ENCODE measurements at regions not wholly inside any gene's neighbourhood (a gene's known extent, or its start where the extent isn't known, plus 50 kb on each side); places are given as distances from the start of the nearest gene placed in this dataset.

GRCh38 chr21:18129526-18129925 is 115.1 kb upstream of the CHODL start (continued):
- TF ChIP-seq JUN (IDR thresholded peaks at IDR 0.05; ENCODE audit: borderline replicate concordance, low read depth, low read length) (no peak), JUN (CRISPR knock-in tag; IDR thresholded peaks at IDR 0.05; ENCODE audit: borderline replicate concordance) (no peak), RFX5 (IDR thresholded peaks at IDR 0.05; ENCODE audit: low read depth, low read length) (no peak), DMBX1 (CRISPR knock-in tag; IDR thresholded peaks at IDR 0.05; ENCODE audit: borderline replicate concordance) (no peak), IRF9 (tag; IDR thresholded peaks at IDR 0.05) (no peak), FOXO4 (CRISPR knock-in tag; IDR thresholded peaks at IDR 0.05) (no peak), KLF10 (CRISPR knock-in tag; IDR thresholded peaks at IDR 0.05) (no peak), PKNOX1 (IDR thresholded peaks at IDR 0.05) (no peak), AFF4 (CRISPR knock-in tag; IDR thresholded peaks at IDR 0.05) (no peak)
